HG03571 (cell line): ENCODE measurements at regions not wholly inside any gene's neighbourhood (a gene's known extent, or its start where the extent isn't known, plus 50 kb on each side); places are given as distances from the start of the nearest gene placed in this dataset.

Source experiments
- ATAC-seq: cut with Tn5 transposase; IDR thresholded peaks from one replicate; pipeline ENCODE4 v1.9.1; 2021; ENCODE audit not compliant: unreplicated experiment

DNA sequence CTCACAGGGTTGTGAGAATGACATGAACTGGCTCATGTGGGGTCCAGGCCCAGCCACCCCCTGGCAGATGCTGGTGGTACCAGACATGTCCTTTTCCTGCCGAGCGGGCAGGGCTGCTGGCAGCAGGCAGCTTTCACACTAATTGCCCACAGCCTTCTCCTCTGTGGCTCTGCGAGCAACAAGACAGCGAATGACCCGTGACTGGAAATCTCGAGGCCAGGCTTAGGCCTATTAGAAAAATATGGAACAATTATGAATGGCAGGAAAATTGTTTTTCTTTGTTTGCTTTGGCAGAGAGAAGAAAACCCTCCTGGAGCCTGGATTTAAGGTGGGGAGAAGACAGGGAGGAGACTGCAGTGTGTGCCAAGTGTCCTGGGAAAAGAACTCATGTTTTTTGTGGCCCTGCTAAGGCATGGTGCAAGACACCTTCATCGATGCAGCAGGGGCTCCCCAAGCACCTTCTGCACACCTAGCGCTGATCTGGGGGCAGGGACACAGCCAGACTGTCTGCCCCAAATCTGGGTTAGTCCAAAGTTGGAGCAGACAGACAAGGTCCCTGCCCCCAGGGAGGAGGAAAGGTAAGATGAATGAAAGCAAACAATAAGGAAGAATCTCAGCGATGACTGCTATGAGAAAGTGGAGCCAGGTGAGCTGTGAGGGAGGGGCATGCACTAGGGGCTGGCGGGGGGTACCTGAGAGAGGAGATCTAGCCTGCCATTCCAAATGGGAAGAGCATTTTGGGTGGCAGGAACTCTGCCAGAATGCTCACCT is 193.8 kb upstream of the TLE3 start:
- ATAC-seq = no peak

DNA sequence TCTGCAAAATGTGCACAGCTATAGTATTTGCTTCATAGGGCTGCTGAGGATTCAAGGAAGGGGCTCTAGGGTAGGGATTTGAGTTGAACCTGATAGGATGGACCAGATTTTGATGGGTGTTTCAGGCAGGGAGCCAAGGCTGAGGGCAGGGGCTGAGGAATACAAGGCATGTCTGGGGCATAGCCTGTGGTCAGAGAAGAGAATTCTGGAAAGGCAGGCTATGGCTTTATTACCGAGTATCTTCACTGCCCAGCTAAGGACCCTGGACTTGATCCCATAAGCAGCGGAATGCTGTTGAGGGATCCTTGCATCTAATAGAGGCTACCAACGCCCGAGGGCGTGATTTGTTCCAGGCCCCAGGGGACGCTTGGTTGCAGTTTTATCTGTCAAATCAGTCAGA is 193.0 kb upstream of the TLE3 start:
- no peak for ATAC-seq

DNA sequence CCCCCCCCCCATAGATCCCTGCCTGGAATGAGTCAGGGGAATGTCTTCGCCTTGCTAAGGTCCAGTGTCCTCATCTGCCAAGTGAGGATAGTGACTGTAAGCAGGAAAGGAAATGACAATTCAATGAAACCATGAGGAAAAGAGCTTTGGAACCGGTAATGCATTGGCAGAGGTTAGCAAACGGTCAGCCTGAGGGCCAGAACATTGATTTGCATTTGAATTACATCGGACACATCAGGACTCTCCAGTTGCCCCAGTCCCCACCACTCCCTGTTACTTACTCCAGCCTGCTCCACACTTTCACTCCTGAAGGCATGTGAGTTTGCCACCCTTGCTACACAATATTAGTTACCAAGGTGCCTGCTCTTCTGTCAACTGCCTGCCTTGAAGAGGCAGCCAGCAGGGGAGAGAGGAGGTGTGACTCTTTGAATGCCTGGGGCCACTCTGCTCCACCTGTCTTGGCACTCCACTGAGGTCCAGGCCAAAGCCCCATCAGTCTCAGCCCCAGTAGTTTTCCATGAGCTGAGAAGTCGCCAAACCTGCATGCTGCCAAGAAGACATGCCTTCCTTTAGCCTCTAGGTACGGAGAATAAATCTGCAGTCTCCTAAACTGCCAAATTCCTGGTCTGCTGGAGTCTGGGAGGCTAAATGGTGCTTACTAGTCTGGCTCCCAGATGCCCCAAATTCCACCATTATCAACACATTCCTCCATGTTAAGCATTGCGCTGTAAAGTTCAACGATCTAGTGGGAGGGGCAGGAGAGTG is 191.7 kb upstream of the TLE3 start:
- ATAC-seq = no peak

DNA sequence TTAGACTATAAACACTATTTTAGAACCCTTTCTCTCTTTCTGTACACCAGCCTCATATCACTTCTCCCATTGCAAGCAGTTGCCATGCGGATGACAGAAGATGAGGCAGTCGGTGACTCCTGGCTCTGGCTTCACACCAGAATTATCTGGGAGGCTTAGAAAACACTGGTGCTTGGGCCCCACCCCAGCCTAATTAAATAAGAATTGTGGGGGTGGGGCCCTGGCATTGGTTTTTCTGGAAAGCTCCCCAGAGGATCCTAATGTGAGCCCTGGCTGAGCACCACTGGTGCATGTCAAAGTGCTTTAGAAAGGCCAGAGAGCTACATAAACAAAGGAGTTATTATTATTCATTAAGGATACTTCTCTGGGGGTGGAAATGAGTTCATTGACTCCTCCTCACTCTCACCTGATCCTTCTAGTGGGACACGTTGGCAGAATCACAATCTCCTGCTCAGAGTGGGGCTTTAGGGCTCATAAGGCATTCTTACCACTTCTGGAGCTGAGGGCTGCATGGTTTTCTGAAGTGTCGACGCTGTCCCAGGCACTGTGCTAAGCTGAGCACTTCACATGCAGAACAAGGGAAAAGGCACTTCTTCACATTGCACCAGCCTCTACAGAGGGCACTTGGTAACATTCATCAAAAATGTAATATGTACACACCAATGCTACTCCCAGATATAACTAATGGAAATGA is 188.5 kb upstream of the TLE3 start:
- ATAC-seq = no peak

GRCh38 chr15:70284438-70285214 is 186.9 kb upstream of the TLE3 start:
- no peak for ATAC-seq

DNA sequence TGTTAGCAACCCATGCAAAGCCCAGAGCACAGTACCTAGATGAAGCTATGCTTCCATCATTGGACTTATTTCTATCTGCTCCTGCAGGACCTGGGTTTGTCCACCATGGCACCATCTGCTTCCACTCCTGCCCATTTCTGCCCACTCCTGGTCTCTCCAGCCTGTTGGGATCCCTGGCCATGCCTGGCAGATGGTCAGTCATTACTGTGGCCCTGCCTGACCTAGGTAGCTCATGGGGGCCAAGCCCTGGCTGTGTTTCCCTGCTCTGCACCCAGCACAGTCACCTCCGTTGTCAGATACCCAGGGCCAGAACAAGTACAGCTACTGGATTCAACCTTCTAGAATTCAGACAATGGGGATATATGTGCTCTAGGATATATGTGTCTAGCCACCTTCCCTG is 185.8 kb upstream of the TLE3 start:
- no peak for ATAC-seq

GRCh38 chr15:70281811-70282307 is 184.1 kb upstream of the TLE3 start:
- no peak for ATAC-seq

GRCh38 chr15:70281261-70281810 is 183.6 kb upstream of the TLE3 start:
- ATAC-seq = no peak

DNA sequence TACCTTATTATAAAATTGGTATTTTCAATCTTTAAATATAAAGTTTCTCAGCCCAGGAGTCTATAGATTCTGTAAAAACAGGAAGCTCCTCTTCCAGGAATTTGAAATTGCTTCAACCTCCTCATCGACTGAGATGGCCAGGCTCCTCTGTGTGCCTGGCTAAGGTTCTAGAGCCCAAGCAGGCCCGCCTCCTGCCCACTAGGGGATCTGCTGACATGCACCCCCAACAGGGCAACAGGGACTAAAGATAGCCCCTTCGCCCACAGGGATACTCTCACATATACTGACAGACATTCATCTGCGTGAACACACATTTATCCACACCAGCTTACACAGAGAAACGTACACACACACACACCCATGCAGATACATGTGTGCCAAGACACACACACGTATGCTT is 183.1 kb upstream of the TLE3 start:
- ATAC-seq = no peak

DNA sequence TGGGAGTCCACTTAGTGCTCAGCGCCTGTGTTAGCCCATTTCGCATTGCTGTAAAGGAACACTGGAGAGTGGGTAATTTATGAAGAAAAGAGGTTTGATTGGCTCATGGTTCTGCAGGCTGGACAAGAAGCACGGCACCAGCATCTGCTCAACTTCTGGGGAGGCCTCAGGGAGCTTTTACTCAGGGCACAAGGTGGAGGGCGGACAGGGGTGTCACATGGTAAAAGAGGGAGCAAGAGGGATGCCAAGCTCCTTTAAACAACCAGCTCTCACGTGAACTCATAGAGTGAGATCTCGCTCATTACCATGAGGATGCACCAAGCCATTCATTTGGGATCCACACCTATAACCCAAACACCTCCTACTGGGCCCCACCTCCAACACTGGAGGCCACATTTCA is 181.4 kb upstream of the TLE3 start:
- ATAC-seq = no peak

DNA sequence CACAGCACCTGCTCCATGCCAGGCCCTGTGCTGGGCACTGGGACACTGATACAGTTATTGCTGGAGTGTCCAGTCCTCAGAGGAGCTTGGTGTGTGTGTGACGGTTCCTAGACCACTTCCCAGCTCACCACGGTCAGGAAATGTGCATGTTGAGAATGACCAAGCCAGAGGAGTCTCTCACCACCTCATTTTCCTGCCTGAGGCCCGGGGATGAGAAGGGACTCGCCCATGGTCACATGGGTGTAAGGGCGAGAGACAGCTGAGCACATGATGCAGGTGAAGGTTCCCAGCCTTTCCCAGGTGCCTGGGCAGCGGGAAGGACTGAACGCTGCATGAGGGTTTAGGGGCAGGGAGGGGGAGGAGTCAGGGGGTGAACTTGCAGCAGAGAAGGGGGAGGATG is 180.9 kb upstream of the TLE3 start:
- ATAC-seq = no peak

- no peak for ATAC-seq
Observed at GRCh38 chr15:70277556-70277955, 179.8 kb upstream of the TLE3 start.

GRCh38 chr15:70276401-70276800 is 178.7 kb upstream of the TLE3 start:
- no peak for ATAC-seq

GRCh38 chr15:70275461-70276138 is 177.9 kb upstream of the TLE3 start:
- ATAC-seq = no peak

DNA sequence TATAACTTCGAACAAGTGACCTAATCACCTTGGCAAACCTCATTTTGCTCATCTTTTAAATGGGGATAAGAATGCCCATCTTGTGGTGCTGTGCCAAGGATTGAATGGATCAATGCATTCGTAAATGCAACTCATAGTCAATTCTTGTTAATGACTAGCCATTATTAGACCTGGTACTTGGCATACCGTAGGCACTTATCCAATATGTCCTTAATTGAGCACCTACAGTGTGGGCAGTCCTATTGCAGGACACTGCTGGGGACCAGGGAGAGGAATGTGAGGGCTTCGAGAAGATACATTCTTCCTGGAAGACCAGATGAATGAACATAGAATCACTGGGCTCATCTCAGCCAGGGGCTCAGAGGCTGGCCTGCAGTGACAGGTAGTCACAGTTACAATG is 177.2 kb upstream of the TLE3 start:
- ATAC-seq = no peak

DNA sequence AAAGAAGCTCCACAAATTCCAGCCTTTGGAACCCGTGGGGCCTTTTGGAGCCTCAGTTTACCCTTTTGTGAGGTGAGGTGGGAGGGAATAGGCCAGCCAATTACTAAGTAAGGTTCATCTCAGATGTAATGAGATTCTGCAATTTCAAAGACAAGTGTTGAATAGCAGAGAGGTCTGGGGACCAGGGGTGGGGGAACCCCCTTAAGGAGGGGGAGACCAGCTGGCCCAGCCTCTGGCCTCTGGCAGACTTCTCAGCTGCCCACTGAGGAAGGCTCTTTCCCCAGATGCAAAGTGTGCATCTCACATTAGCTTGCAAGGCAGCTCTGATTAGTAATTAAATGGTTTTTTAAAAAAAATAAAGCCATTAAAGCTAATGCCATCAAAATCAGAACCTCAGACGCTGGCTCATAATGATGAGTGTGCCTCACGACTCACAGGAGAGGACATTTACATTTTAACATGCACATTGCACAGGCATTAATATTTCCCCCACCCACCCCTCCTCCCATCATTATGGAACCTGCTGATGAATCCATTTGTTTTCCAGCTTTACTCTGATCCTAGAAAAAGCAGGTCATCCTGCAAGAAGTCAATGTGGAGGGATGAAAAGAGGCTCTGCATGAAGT is 176.7 kb upstream of the TLE3 start:
- no peak for ATAC-seq

GRCh38 chr15:70273808-70274207 is 176.1 kb upstream of the TLE3 start:
- no peak for ATAC-seq

GRCh38 chr15:70272565-70273355 is 175.0 kb upstream of the TLE3 start:
- ATAC-seq = no peak
